NCI-H1417 (cell line): ENCODE measurements at regions not wholly inside any gene's neighbourhood (a gene's known extent, or its start where the extent isn't known, plus 50 kb on each side); places are given as distances from the start of the nearest gene placed in this dataset.
"Not testable (repeated sequence)": the region's sequence is repeated elsewhere in the genome, so short reads cannot be mapped to it uniquely, and the experiment has no call there.

Experiments used
- DNase-seq, 3 experiments: peaks; one replicate each; lab custom pipeline; 2025; lab: John Stamatoyannopoulos, UW

GRCh38 chr3:137438561-137438960, 325.6 kb upstream of the SOX14 start:
- DNase-seq = no peak

GRCh38 chr3:137460944-137461343, 303.2 kb upstream of the SOX14 start:
- DNase-seq = no peak

GRCh38 chr3:137463131-137463530, 301.0 kb upstream of the SOX14 start:
- DNase-seq = no peak

GRCh38 chr3:137464341-137464740, 299.8 kb upstream of the SOX14 start:
- peak in 1 of 3 experiments; percentile 22 for DNase-seq

- DNase-seq = peak in 1 of 3 experiments; percentile 3
Measured at GRCh38 chr3:137468446-137468845, 295.7 kb upstream of the SOX14 start.

GRCh38 chr3:137469263-137469662, 294.9 kb upstream of the SOX14 start:
- DNase-seq = no peak

GRCh38 chr3:137471130-137471529, 293.0 kb upstream of the SOX14 start:
- no peak for DNase-seq

GRCh38 chr3:137471558-137472204, 292.4 kb upstream of the SOX14 start:
- DNase-seq = no peak

- no peak for DNase-seq
Measured at GRCh38 chr3:137477614-137478013, 286.5 kb upstream of the SOX14 start.

GRCh38 chr3:137509354-137510045, 254.6 kb upstream of the SOX14 start:
- peak in 2 of 3 experiments; percentile 16 to 33 for DNase-seq

GRCh38 chr3:137511655-137512054, 252.5 kb upstream of the SOX14 start:
- DNase-seq = no peak

GRCh38 chr3:137514853-137515252, 249.3 kb upstream of the SOX14 start:
- DNase-seq = no peak

- DNase-seq = no peak
Measured at GRCh38 chr3:137519602-137520001, 244.5 kb upstream of the SOX14 start.

GRCh38 chr3:137524751-137525150, 239.4 kb upstream of the SOX14 start:
- no peak for DNase-seq

GRCh38 chr3:137525471-137525870, 238.6 kb upstream of the SOX14 start:
- DNase-seq = no peak

- DNase-seq = no peak
Measured at GRCh38 chr3:137542049-137542448, 222.1 kb upstream of the SOX14 start.

GRCh38 chr3:137554242-137554641, 209.9 kb upstream of the SOX14 start:
- DNase-seq = no peak

GRCh38 chr3:137568880-137569279, 195.2 kb upstream of the SOX14 start:
- no peak for DNase-seq

- DNase-seq = no peak
Measured at GRCh38 chr3:137572931-137573330, 191.2 kb upstream of the SOX14 start.

- DNase-seq = no peak
Measured at GRCh38 chr3:137582484-137582883, 181.6 kb upstream of the SOX14 start.

GRCh38 chr3:137583256-137583655, 180.9 kb upstream of the SOX14 start:
- no peak for DNase-seq

- no peak for DNase-seq
Measured at GRCh38 chr3:137588871-137589270, 175.2 kb upstream of the SOX14 start.

- not testable (repeated sequence) for DNase-seq
Measured at GRCh38 chr3:137595415-137595814, 168.7 kb upstream of the SOX14 start.

GRCh38 chr3:137610723-137611122, 153.4 kb upstream of the SOX14 start:
- no peak for DNase-seq
